HL-60/S4 treated with retinoic acid at 250 ng/mL for 4 days and 3 days (cell line): ENCODE measurements at regions not wholly inside any gene's neighbourhood (a gene's known extent, or its start where the extent isn't known, plus 50 kb on each side); places are given as distances from the start of the nearest gene placed in this dataset.

ENCODE experiments used
- in situ Hi-C: fragments of 300-500 bp; cut with MboI; formaldehyde crosslinking; loops from 2 replicates; pipeline ENCODE4 v1.7.0; 2022; ENCODE audit warnings: low sequenced_read_pairs

DNA sequence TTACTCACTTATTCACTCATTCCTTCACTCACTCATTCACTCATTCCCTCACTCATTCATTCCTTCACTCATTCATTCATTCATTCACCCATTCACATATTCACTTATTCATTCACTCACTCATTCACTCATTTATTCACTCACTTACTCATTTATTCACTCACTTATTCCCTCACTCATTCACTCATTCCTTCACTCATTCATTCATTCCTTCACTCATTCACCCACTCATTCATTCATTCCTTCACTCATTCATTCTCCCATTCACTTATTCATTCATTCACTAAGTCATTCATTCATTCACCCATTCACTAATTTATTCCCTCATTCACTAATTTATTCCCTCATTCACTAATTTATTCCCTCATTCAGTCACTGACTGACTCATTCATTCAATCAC is 127.6 kb downstream of the EDN3 start:
- in situ Hi-C loops = no loop called here

GRCh38 chr20:59428441-59429205 is 128.2 kb downstream of the EDN3 start:
- in situ Hi-C loops = no loop called here

DNA sequence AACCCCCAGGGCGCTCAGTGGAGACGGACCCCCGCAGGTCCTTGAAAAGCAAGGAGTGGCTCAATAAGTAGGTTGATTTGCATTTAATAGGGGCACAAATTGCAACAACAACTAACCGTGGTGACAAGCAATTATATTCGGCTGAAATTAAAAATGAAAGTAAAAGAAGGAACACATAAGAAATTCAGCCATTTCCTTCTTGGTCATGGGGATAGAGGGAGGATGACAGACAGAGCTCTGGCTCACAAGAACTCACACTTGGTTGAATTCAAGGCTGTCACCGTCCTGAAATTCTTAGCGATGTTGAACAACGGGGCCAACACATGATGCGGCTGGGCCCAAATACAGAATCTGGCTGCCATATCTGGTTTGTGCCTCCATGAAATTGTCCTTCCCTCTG is 129.0 kb downstream of the EDN3 start:
- in situ Hi-C loops = no loop called here

- in situ Hi-C loops = no loop called here
Observed at GRCh38 chr20:59431014-59431413, 130.6 kb downstream of the EDN3 start.

DNA sequence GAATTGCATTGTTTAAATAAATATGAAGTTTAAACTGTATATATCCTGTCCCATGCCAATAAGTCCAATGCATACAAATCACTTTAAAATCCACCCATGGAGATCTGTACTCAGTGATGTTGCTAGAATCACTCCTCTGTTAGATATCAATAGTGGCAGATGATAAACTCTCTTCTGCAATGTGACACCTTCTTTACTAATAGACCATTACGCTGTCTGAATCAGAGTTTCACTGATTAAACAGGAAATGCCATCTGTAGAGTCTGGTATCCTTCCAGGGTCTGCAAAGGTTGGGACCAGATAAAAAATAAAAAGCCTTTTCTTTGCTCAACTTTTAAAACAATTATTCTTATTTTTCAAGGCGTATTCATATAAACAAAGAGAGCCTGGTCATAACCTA is 134.5 kb downstream of the EDN3 start:
- in situ Hi-C loops = no loop called here

- in situ Hi-C loops = no loop called here
Observed at GRCh38 chr20:59435518-59435917, 135.1 kb downstream of the EDN3 start.

DNA sequence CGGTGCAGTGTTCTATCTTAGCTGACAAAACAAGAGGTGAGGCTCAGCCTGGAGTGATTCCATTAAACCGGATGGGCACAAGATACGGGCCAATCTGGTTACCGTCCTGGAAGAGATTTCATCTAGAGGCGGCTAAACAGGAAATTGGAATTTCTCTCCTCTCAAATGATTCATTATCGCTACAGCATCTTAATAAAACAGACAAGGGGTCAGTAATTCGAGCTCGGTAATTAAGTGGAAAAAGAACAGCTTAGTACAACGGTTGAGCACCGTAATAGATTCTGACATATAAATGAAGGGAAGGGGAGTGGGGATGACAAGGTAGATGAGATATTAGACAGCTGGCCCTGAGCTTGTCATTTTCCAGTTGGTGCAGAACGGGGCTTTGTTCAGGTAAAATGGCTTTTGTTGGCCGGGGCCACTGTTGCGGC is 137.2 kb downstream of the EDN3 start:
- in situ Hi-C loops = no loop called here

DNA sequence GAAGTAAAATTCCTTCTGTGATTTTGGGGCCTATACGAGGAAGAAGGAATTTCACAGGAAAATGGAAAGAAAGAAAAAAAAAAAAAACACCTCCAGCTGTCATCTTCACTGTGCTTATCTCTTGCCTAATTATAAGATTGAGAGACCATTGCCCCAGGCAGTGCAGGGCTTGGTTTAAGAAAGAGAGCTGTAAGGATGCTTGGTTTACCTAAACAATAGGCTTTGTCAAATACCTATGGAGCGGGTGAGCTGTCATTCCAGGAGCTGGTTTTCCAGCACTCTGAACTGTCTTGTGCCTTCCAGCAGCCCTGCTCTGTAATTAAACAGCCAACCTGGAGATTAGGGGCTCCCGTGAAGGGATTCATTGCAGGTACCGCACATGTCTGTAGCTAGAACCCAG is 137.8 kb downstream of the EDN3 start:
- in situ Hi-C loops = no loop called here

DNA sequence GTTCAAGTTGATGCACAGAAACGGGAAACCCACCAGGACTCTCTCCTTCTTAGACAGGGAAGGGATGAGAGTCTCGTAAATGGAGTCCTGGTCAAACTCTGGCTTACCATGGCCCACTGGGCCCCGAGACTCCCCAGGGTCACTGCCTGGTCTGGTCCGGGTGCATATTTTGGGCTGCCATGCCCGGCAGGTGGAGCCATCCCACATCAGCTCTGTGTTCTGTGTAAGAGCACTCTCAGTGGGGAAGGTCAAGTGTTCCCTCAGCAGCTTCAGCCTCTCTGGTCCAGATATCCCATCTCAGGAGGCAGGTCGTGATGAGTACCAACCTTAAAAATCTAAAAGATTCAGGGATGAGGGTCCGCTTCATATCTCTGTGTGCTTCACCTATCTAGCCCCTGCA is 138.8 kb downstream of the EDN3 start:
- in situ Hi-C loops = no loop called here

DNA sequence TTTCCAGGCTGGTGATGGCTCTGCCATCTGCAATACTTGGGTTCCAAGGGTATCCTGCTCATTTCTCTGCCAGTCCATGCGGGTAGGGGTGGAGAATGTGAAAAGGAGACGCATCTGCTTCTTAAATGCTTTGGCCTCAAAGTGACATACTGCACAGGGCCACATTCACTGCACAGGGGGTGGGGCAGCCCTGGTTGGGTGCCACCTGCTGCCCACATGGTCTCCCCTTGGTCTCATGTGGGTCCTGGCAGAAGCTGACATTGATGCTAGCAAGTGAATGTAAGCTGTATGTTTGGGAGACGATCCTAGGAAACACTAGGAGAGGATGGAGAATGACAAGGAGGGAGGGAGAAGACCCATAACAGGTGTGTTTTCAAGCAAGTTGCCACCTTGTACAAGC is 140.9 kb downstream of the EDN3 start:
- in situ Hi-C loops = no loop called here

- in situ Hi-C loops = no loop called here
Observed at GRCh38 chr20:59441860-59442810, 141.7 kb downstream of the EDN3 start.

- in situ Hi-C loops = no loop called here
Observed at GRCh38 chr20:59443550-59443949, 143.1 kb downstream of the EDN3 start.

DNA sequence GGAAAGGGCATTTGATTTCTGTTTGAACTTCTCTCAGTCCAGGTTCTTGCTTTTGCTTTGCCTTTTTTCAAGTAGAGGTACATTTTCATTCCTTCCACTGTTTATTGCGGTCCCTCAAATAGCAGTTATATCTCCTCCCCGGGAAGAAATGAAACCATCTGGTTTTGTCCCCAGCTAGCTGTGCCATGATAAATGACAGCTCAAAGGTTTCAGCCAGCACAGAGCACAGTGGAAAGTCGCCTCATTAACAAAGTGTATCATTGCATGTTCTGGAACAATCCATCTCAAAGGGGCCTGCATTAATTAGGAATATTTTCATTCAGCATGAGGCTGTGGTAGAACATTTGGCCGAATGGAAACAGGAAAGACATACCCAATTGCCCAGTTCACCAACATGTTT is 146.0 kb downstream of the EDN3 start:
- in situ Hi-C loops = no loop called here

- in situ Hi-C loops = no loop called here
Observed at GRCh38 chr20:59448196-59448595, 147.8 kb downstream of the EDN3 start.

DNA sequence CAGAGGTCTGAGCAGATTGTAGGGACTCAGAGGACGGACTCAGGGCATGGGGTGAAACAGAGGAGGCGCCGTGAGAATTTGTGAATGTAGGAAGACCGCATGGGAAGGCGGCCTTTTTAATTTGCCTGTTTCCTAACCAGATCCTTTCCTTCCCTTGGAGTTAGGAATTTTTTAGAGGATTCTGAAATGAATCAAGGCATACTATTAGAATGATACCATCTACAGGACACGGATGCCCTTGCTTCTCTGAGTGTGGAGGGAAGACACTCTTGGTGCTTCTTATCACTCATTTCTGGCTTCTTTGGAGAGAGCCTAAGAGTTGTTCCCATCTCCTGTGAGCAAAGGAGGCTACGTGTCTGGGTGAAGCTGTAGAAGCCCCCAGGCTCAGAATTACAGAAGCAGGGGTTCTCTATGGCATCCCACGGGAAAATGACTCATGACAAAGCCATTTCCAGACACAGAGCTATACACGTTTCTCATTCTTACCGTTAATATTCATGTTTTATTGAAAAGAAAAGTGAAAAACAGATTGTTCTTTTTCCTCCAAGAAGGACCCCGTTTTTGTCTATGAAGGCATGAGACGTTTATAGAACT is 148.5 kb downstream of the EDN3 start:
- in situ Hi-C loops = no loop called here

DNA sequence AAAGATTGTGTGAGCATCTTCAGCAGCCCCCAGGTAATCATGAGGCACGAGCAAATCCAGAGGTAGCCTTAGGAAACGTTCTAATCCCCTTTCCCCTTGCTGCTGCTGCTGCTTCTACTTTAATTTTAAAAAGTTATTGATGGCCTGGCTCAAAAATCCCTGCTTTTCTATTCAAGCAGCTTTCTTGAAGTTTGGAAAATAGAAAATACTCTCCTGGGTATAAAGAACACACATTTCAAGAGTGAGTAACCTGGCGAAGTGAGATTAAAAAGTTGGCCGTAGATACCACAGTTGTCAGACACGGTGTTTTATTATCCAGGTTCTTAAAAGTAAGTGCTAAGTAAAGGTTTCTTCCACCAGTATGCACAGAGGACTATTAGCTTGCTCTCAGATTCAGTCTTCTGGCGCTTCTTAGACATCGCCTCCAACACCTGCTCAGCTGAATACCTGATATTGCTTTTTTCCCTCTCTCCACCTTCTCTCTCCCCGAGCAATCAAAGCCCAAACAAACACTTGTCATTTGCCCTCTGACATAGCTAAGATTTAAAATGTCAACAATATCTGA is 150.7 kb downstream of the EDN3 start:
- in situ Hi-C loops = no loop called here

DNA sequence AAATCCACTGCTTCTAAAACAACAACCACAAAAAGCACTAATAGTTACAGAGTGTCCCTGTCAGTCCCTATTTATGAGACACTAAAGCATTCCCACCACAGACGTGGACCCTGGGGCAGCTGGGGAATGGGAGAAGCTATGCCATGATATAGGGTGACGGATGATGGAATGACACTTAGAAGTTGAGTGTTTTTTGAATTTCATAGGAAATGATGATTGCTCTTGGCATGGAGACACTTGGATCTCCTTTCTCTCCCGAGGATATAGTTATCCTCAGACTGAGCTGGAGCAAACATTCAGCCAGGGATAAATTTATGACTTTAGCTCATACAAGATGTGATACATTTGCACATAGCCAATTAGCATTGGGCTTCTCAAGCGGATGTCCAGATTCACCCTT is 151.2 kb downstream of the EDN3 start:
- in situ Hi-C loops = no loop called here

DNA sequence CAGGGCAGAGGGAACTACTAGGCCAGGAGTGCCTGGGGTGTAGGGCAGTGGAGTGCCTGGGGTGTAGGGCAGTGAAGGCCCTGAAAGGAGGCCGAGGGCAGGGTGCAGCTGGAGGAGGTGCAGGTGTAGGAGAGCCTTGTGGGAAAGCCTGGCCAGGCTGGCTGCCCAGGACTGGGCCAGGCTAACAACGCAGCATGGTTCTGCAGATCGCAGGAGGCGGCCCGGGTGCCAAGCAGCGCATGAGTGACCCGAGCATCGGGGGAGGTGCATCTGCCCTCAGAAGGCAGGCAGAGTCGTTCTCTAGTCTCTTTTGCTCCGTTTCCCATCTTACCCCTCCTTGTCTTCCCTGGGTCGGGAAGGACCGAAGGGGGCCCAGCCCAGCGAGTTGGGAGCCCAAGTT is 151.5 kb upstream of the PHACTR3 start:
- in situ Hi-C loops = no loop called here

GRCh38 chr20:59453759-59454560 is 150.4 kb upstream of the PHACTR3 start:
- in situ Hi-C loops = no loop called here
